ENCODE measurements at regions not wholly inside any gene's neighbourhood (a gene's known extent, or its start where the extent isn't known, plus 50 kb on each side); places are given as distances from the start of the nearest gene placed in this dataset.

GRCh38 chr4:100889898-100890297 lies 372.1 kb upstream of the EMCN start:
- no peak for FAIRE-seq
- H3K4me1 ChIP-seq, result no peaks in the 10 kb centered on the region
- TF ChIP-seq CTCF (IDR thresholded peaks at IDR 0.05), result no peak
- intact Hi-C loops (cut with DNase I), result no loop called here
- ATAC-seq, result no peak
- DNase-seq, result no peak
- H3K27ac ChIP-seq, result no peak overlapping the region
- no peaks in the 10 kb centered on the region for H3K9me3 ChIP-seq
- no peaks in the 10 kb centered on the region for H3K36me3 ChIP-seq
- no peak overlapping the region for H3K4me3 ChIP-seq
- H3K27me3 ChIP-seq, result no peaks in the 10 kb centered on the region

- intact Hi-C loops (cut with DNase I), result no loop called here
- 48 to 49% methylated on average over 2 of the region's 2 CpGs for WGBS, 2 donors
- ATAC-seq (no peak), FAIRE-seq (no peak), DNase-seq (no peak)
- H3K4me1 ChIP-seq, result no peaks in the 10 kb centered on the region
- H3K27ac ChIP-seq, result no peak overlapping the region
- TF ChIP-seq CTCF (IDR thresholded peaks at IDR 0.05), result no peak
- no peaks in the 10 kb centered on the region for H3K36me3 ChIP-seq
- no peaks in the 10 kb centered on the region for H3K9me3 ChIP-seq
- H3K4me3 ChIP-seq, result no peak overlapping the region
- H3K27me3 ChIP-seq, result no peaks in the 10 kb centered on the region
Observed at GRCh38 chr4:100889401-100889800, 371.6 kb upstream of the EMCN start.

- Histone ChIP-seq H3K9me3 (no peaks in the 10 kb centered on the region), H3K36me3 (no peaks in the 10 kb centered on the region), H3K27ac (no peak overlapping the region), H3K27me3 (no peaks in the 10 kb centered on the region), H3K4me1 (no peaks in the 10 kb centered on the region), H3K4me3 (no peak overlapping the region)
- no peak for ATAC-seq
- no peak for TF ChIP-seq CTCF (IDR thresholded peaks at IDR 0.05)
- FAIRE-seq, result no peak
- DNase-seq, result no peak
- intact Hi-C loops (cut with DNase I), result no loop called here
Observed at GRCh38 chr4:100882661-100883060, 364.8 kb upstream of the EMCN start.

- DNase-seq, result no peak
- Histone ChIP-seq H3K9me3 (no peaks in the 10 kb centered on the region), H3K4me1 (no peaks in the 10 kb centered on the region), H3K4me3 (no peak overlapping the region), H3K36me3 (no peaks in the 10 kb centered on the region), H3K27me3 (no peaks in the 10 kb centered on the region), H3K27ac (no peak overlapping the region)
- intact Hi-C loops (cut with DNase I), result no loop called here
- no peak for FAIRE-seq
- TF ChIP-seq CTCF (IDR thresholded peaks at IDR 0.05), result no peak
- 90 to 94% methylated on average over 1 of the region's 1 CpG for WGBS, 2 donors
- no peak for ATAC-seq
Observed at GRCh38 chr4:100881283-100881682, 363.5 kb upstream of the EMCN start.

GRCh38 chr4:100880011-100880410 lies 362.2 kb upstream of the EMCN start:
- no peak for TF ChIP-seq CTCF (IDR thresholded peaks at IDR 0.05)

More at GRCh38 chr4:100880011-100880410, 362.2 kb upstream of the EMCN start:
- WGBS, 2 donors, result 90 to 94% methylated on average over 1 of the region's 1 CpG
- no peak for FAIRE-seq
- no peak for ATAC-seq
- DNase-seq, result no peak
- Histone ChIP-seq H3K9me3 (no peaks in the 10 kb centered on the region), H3K4me3 (no peak overlapping the region), H3K27me3 (no peaks in the 10 kb centered on the region), H3K27ac (no peak overlapping the region), H3K4me1 (no peaks in the 10 kb centered on the region), H3K36me3 (no peaks in the 10 kb centered on the region)
- intact Hi-C loops (cut with DNase I), result no loop called here
